SU-DHL-6 (cell line): ENCODE measurements at regions not wholly inside any gene's neighbourhood (a gene's known extent, or its start where the extent isn't known, plus 50 kb on each side); places are given as distances from the start of the nearest gene placed in this dataset.

Experiments
- H2AFZ ChIP-seq: fragments of 200-600 bp; sonication (generic); 2 replicates; pipeline ENCODE4 v1.6.1; 2014; ENCODE audit warnings: low read depth, mild to moderate bottlenecking, moderate library complexity, mixed read lengths, antibody characterized with exemption, low read length; ENCODE audit not compliant: severe bottlenecking
- H3F3A ChIP-seq: fragments of 200-600 bp; shearing (Covaris generic); 2 replicates; pipeline ENCODE4 v1.6.0; 2016; ENCODE audit warnings: antibody characterized with exemption, mild to moderate bottlenecking; ENCODE audit not compliant: insufficient read depth
- H3K27ac ChIP-seq: fragments of 200-600 bp; sonication (generic); 2 replicates; pipeline ENCODE4 v1.5.1; 2016; ENCODE audit warnings: low read depth, mild to moderate bottlenecking, low read length, moderate library complexity, mixed read lengths
- H3K27me3 ChIP-seq: fragments of 200-600 bp; sonication (generic), shearing (Covaris generic); 2 replicates; pipeline ENCODE4 v1.6.0; 2014; ENCODE audit warnings: mild to moderate bottlenecking, low read length
- H3K36me3 ChIP-seq: fragments of 200-600 bp; sonication (generic); 2 replicates; pipeline ENCODE4 v1.6.1; 2014; ENCODE audit warnings: mild to moderate bottlenecking, low read length, mixed read lengths
- H3K4me2 ChIP-seq: fragments of 300-600, 200-600 bp; shearing (Covaris generic), sonication (generic); 2 replicates; pipeline ENCODE4 v1.6.0; 2014; ENCODE audit warnings: low read length, low read depth, mild to moderate bottlenecking; ENCODE audit not compliant: poor library complexity, severe bottlenecking
- H3K4me3 ChIP-seq: fragments of 200-600 bp; sonication (generic); 2 replicates; pipeline ENCODE4 v1.5.1; 2014; ENCODE audit warnings: antibody characterized with exemption, low read length, mild to moderate bottlenecking, mixed read lengths; ENCODE audit not compliant: insufficient read depth, poor library complexity, severe bottlenecking
- H3K79me2 ChIP-seq: fragments of 200-600 bp; sonication (generic); 2 replicates; pipeline ENCODE4 v1.6.1; 2014; ENCODE audit warnings: mild to moderate bottlenecking, low read length, moderate library complexity; ENCODE audit not compliant: insufficient read depth
- H3K9ac ChIP-seq: fragments of 200-600 bp; sonication (generic); 2 replicates; pipeline ENCODE4 v1.7.0; 2014; ENCODE audit warnings: mild to moderate bottlenecking, low read length
- H3K9me2 ChIP-seq: fragments of 200-600 bp; sonication (generic); replicated peaks from 2 replicates; pipeline ENCODE4 v1.6.1; 2014; ENCODE audit warnings: low read length; ENCODE audit not compliant: insufficient read depth
- H3K9me3 ChIP-seq: fragments of 200-600 bp; sonication (generic); 2 replicates; pipeline ENCODE4 v1.6.1; 2014; ENCODE audit warnings: low read length, mixed read lengths; ENCODE audit not compliant: insufficient read depth
- H4K20me1 ChIP-seq: fragments of 200-600 bp; sonication (generic); 2 replicates; pipeline ENCODE4 v1.6.1; 2014; ENCODE audit warnings: low read depth, mild to moderate bottlenecking, antibody characterized with exemption, low read length, moderate library complexity, mixed read lengths
- CTCF ChIP-seq: fragments of 200-600 bp; sonication (generic); IDR thresholded peaks from one replicate; pipeline ENCODE4 v1.5.1; 2017; ENCODE audit warnings: antibody characterized with exemption, mild to moderate bottlenecking, low read length, moderate library complexity; ENCODE audit not compliant: insufficient read depth, poor library complexity, severe bottlenecking
- EZH2phosphoT487 ChIP-seq: fragments of 200-600 bp; sonication (generic), shearing (Covaris generic); conservative IDR thresholded peaks from 2 replicates; pipeline ENCODE4 v1.6.1; 2018; ENCODE audit warnings: mild to moderate bottlenecking, antibody characterized with exemption, low read length, moderate library complexity, mixed read lengths

- TF ChIP-seq CTCF (no peak), EZH2phosphoT487 (no peak)
- no peak overlapping the region for H2AFZ ChIP-seq
Observed at GRCh38 chr9:118761016-118761790, 608.0 kb downstream of the BRINP1 start.

DNA sequence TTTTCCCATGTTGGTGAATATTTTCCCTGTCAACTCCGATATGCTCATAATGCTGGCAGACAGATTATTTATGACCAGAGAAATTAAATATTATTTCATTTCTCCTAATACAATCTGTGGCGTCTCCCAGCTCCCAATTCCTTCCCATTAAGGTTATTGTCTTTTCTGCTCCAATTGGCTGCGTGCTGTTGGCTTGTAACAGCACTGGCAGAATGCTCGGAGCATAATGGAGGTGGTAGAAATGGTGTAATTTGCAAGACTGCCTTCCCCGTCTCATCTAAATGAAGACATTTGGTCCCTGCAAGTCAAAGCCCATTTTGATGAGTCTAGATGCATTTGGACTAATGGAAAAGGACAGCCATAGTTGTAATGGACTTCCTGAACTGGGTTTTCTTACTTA is 601.7 kb downstream of the BRINP1 start:
- H3K27me3 ChIP-seq: no peaks in the 10 kb centered on the region
- no peaks in the 10 kb centered on the region for H3F3A ChIP-seq
- no peak overlapping the region for H3K27ac ChIP-seq
- no peaks in the 10 kb centered on the region for H4K20me1 ChIP-seq
- H3K36me3 ChIP-seq: no peaks in the 10 kb centered on the region
- TF ChIP-seq EZH2phosphoT487 (no peak), CTCF (no peak)
- H3K4me2 ChIP-seq: no peak overlapping the region
- no peaks in the 10 kb centered on the region for H3K9me2 ChIP-seq
- no peaks in the 10 kb centered on the region for H3K79me2 ChIP-seq
- no peak overlapping the region for H3K9ac ChIP-seq
- H3K9me3 ChIP-seq: no peaks in the 10 kb centered on the region
- H3K4me3 ChIP-seq: no peak overlapping the region
- no peak overlapping the region for H2AFZ ChIP-seq

More at GRCh38 chr9:118761016-118761790, 608.0 kb downstream of the BRINP1 start:
- H3F3A ChIP-seq: no peaks in the 10 kb centered on the region
- no peaks in the 10 kb centered on the region for H3K79me2 ChIP-seq
- no peaks in the 10 kb centered on the region for H3K9me3 ChIP-seq
- no peaks in the 10 kb centered on the region for H4K20me1 ChIP-seq
- no peaks in the 10 kb centered on the region for H3K9me2 ChIP-seq
- H3K9ac ChIP-seq: no peak overlapping the region
- no peaks in the 10 kb centered on the region for H3K27me3 ChIP-seq
- H3K4me2 ChIP-seq: no peak overlapping the region
- no peaks in the 10 kb centered on the region for H3K36me3 ChIP-seq
- no peak overlapping the region for H3K27ac ChIP-seq
- no peak overlapping the region for H3K4me3 ChIP-seq

DNA sequence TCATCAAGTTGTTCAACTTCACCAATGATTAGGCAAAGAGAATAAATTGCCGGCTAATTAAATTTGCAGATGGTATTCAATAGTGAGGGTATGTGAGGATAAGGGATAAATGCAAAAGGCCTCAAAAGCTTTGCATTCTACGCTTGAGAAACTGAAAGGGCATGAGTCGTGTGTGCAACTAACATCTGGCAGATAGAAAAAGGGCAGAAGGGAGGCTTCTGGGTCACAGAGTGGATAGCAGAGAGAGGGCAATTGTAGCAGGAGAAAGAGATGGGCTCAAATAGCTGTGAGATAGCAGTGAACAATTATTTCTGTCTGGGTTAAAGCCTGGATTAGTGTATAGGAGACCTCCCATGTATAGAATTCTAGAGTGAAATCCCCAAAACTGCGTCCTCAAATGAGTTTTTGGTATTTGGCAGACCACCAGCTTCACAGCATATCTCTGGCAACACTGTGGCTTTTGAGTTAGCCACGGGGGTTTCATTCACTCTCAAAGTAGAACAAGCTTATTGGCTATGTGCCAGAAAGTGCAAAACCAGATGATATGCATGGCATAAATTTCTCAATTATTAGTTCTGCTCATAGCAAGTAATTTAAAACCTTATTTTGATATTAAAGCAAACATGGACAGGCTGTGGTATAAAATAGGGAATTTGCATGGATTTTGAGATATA is 586.3 kb downstream of the BRINP1 start:
- H4K20me1 ChIP-seq: no peaks in the 10 kb centered on the region
- no peaks in the 10 kb centered on the region for H3K9me2 ChIP-seq
- H3K27ac ChIP-seq: no peak overlapping the region
- no peaks in the 10 kb centered on the region for H3K79me2 ChIP-seq
- TF ChIP-seq CTCF: no peak
- no peak for TF ChIP-seq EZH2phosphoT487
- no peak overlapping the region for H3K4me3 ChIP-seq
- no peaks in the 10 kb centered on the region for H3K9me3 ChIP-seq
- no peaks in the 10 kb centered on the region for H3F3A ChIP-seq
- H3K36me3 ChIP-seq: no peaks in the 10 kb centered on the region
- H3K9ac ChIP-seq: no peak overlapping the region
- H3K4me2 ChIP-seq: no peak overlapping the region
- H3K27me3 ChIP-seq: no peaks in the 10 kb centered on the region
- no peak overlapping the region for H2AFZ ChIP-seq
